Spleen (tissue), 7 donors: ENCODE measurements at regions not wholly inside any gene's neighbourhood (a gene's known extent, or its start where the extent isn't known, plus 50 kb on each side); places are given as distances from the start of the nearest gene placed in this dataset.

ENCODE experiments used
- CTCF ChIP-seq, 11 experiments: fragments of 200-600 bp in 7 of 11; fragments of 450-650 bp in 4 of 11; sonication (generic) in 4 of 11; IDR thresholded peaks in 8 of 11; conservative IDR thresholded peaks in 3 of 11; 1 replicate in 7 of 11; 2 replicates in 4 of 11; pipeline versions ENCODE4 v1.4.0 to v1.8.0; 2016 to 2021; ENCODE audit warnings: antibody characterized with exemption in 11 of 11, inconsistent platforms in 4 of 11, mild to moderate bottlenecking in 1 of 11
- POLR2A ChIP-seq, 3 donors: fragments of 450-650 bp; IDR thresholded peaks; one replicate each; pipeline ENCODE4 v1.5.1; 2017; ENCODE audit warnings: antibody characterized with exemption in 3 of 3, mild to moderate bottlenecking in 1 of 3
- POLR2AphosphoS5 ChIP-seq, 3 donors: sonication (generic); formaldehyde crosslinking; IDR thresholded peaks; one replicate each; pipeline ENCODE4 v1.5.1; 2017; ENCODE audit warnings: antibody characterized with exemption in 3 of 3
- donor health status: DM: no; HTN: no; CAD: no; lungs with moderate emphysema.
- donor health status: DM: no; HTN: no; CAD: no.
- donor health status: DM: no; HTN: no; CAD: no.

DNA sequence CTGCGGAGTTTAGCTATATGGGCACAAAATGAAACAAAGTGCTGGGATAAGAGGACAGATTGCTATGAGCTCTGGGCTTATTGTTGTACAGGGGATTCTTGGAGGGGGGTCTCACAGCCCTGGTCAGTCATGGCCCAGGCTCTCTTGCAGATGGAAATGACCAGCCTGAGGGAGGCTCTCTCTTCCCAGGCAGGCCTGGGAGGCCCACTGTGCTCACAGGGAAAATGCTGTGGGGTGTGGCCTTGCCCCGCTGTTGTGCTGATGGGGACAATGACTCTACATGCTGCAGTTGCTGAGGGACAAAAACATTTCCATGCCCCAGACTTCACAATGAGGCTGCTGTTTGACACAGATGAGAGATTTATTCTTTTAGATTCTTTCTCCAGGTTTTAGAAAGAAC is 202.2 kb downstream of the KLF13 start:
- TF ChIP-seq POLR2A (IDR thresholded peaks at IDR 0.05) (no peak), CTCF (IDR thresholded peaks at IDR 0.05 in 8 of 11, conservative IDR thresholded peaks at IDR 0.05 in 3 of 11) (no peak), POLR2AphosphoS5 (IDR thresholded peaks at IDR 0.05) (no peak)
